ENCODE measurements at regions not wholly inside any gene's neighbourhood (a gene's known extent, or its start where the extent isn't known, plus 50 kb on each side); places are given as distances from the start of the nearest gene placed in this dataset.

DNA sequence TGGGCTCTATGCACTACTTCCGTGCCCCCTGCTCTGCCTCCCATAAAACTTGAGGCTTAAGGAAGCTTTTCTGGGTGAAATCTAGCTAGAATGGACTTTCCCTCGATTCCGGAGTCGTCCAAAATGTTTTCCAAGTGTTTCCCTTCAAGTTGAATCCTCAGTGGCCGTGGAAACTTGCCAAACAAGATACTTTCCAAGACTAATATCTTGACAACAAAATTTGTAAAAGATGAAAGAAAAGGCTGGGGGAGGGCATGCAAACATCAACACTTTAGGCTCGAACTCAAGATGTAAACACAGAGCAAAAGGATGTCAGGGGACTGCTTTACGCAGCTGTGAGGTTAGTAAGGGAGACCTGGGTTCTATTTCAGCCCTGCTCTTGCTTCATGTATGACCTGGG lies 482.8 kb upstream of the KLF4 start:
- TF ChIP-seq POLR2A (IDR thresholded peaks at IDR 0.05; ENCODE audit: low read length) (no peak), GATA1 (IDR thresholded peaks at IDR 0.05; ENCODE audit: low read depth, low read length) (no peak)

All from erythroblast (primary cell).